Heart left ventricle (tissue), 16 donors: ENCODE measurements at regions not wholly inside any gene's neighbourhood (a gene's known extent, or its start where the extent isn't known, plus 50 kb on each side); places are given as distances from the start of the nearest gene placed in this dataset.

ENCODE experiments used
- ATAC-seq, 4 donors: fragments of 200-7000 bp; cut with Tn5 transposase; one replicate each; pipeline ENCODE4 v1.9.1; 2020 to 2022; ENCODE audit warnings: moderate library complexity in 4 of 4, mild to moderate bottlenecking in 3 of 4, moderate number of reproducible peaks in 1 of 4
- DNase-seq, 5 donors: peaks; one replicate each; pipeline ENCODE4 v3.0.0-alpha.2; 2020
- H3K27ac ChIP-seq, 12 donors: fragments of 200-600 bp; sonication (generic) in 4 of 12; one replicate each; pipeline versions ENCODE4 v1.5.0 to v1.8.0; 2016 to 2022; ENCODE audit warnings: mild to moderate bottlenecking in 2 of 12
- H3K27me3 ChIP-seq, 9 donors: fragments of 200-600 bp; sonication (generic) in 2 of 9; one replicate each; pipeline versions ENCODE4 v1.5.1 to v1.8.0; 2016 to 2022; ENCODE audit warnings: mild to moderate bottlenecking in 3 of 9
- H3K36me3 ChIP-seq, 9 donors: fragments of 200-600 bp; sonication (generic) in 2 of 9; one replicate each; pipeline versions ENCODE4 v1.5.0 to v1.8.0; 2018 to 2022; ENCODE audit warnings: mild to moderate bottlenecking in 2 of 9
- H3K4me1 ChIP-seq, 12 donors: fragments of 200-600 bp; sonication (generic) in 4 of 12; one replicate each; pipeline versions ENCODE4 v1.5.0 to v1.8.0; 2016 to 2022; ENCODE audit warnings: mild to moderate bottlenecking in 3 of 12
- H3K4me3 ChIP-seq, 12 donors: fragments of 200-600 bp; sonication (generic) in 4 of 12; one replicate each; pipeline versions ENCODE4 v1.5.0 to v1.8.0; 2017 to 2022; ENCODE audit warnings: mild to moderate bottlenecking in 9 of 12, moderate library complexity in 4 of 12
- H3K9me3 ChIP-seq, 12 donors: fragments of 200-600 bp; sonication (generic) in 4 of 12; one replicate each; pipeline versions ENCODE4 v1.5.0 to v1.8.0; 2016 to 2022; ENCODE audit warnings: mild to moderate bottlenecking in 1 of 12
- POLR2A ChIP-seq, 2 donors: fragments of 450-650 bp; IDR thresholded peaks; one replicate each; pipeline ENCODE4 v1.6.1; 2017; ENCODE audit warnings: antibody characterized with exemption in 2 of 2, mild to moderate bottlenecking in 2 of 2, moderate library complexity in 2 of 2
- WGBS, 4 donors: extraction: QIAGEN DNeasy Blood & Tissue Kit in 2 of 4; methylation state at CpG; one replicate each; pipeline versions ENCODE4 v1.1.5 to v1.1.7; 2013 to 2018; 5-methylcytosine and 5-hydroxymethylcytosine counted together
- intact Hi-C, 10 donors: fragments of 100-400 bp; cut with DNase I; formaldehyde crosslinking; loops; one replicate each; pipeline versions ENCODE4 v1.11.1 to v1.14.2; 2022
- TF ChIP-seq, protein P1 (sequence below), 12 donors: fragments of 200-600 bp; sonication (generic) in 4 of 12; IDR thresholded peaks; one replicate each; pipeline versions ENCODE4 v1.5.0 to v1.8.0; 2018 to 2022; ENCODE audit warnings: antibody characterized with exemption in 12 of 12, mild to moderate bottlenecking in 5 of 12
- donor health status: ischemic (EF 13 %, LVEDD 7.1; RV severe dilation, severe dysfunction).
- donor health status: healthy with polysubstance abuse.
- donor health status: DM: no; HTN: yes; CAD: no.
- donor health status: DM: no; HTN: no; CAD: no.
- donor health status: ischemic (EF 25% LVEDD 6.9; RV normal size, moderate dysfunction).
- donor health status: ischemic (EF 25% LVEDD 5.7; RV mildly dilated, moderate dysfunction).
- donor health status: healthy.
- donor health status: DM: yes; HTN: yes; CAD: no.
- donor health status: ischemic (EF 35%, LVEDD 5.7; RV mildly dilated, moderate dysfunction).
- donor health status: nonischemic (EF 11% LVEDD 7.7; RV severe dilation, severe dysfunction).
- donor health status: DM: yes; HTN: yes; CAD: no.
- donor health status: PGD.
- donor health status: ischemic (EF 29% LVEDD 5.4; RV normal size, mild dysfunction).
- donor health status: nonischemic (EF 23%, LVEDD 6.1; RV moderate dilation, normal function).

DNA sequence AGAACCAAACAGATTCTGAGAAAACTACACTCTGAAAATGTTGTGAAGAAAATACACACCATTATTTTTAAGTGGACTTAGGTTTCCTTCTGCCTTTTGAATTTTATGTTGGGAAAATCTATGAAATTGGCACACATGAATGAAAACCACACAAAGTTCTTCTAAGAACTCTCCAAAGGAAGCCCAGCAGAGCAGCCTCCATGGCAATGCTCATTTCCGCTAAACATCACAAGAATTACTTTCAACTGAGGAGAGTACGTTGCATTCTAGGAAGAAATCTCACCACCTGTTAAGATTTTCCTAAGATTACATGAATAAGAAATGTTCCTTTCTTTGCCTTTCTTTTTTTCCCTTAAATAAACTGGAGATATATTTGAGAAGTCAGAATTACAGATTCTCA lies 154.2 kb downstream of the BARHL2 start:
- DNase-seq: no peak
- Histone ChIP-seq H3K4me1 (peaks cover 0 to 7% (median 0%) of the 10 kb centered on the region in 12 donors), H3K9me3 (no peaks in the 10 kb centered on the region), H3K4me3 (no peak overlapping the region), H3K27me3 (peaks cover 0 to 3% (median 0%) of the 10 kb centered on the region in 9 donors), H3K36me3 (no peaks in the 10 kb centered on the region), H3K27ac (no peak overlapping the region)
- no peak for ATAC-seq
- 46 to 60% (median 47%) methylated on average over 2 of the region's 2 CpGs for WGBS, 4 donors
- intact Hi-C loops: no loop called here
- TF ChIP-seq POLR2A (IDR thresholded peaks at IDR 0.05): no peak
- TF ChIP-seq, protein P1, sequence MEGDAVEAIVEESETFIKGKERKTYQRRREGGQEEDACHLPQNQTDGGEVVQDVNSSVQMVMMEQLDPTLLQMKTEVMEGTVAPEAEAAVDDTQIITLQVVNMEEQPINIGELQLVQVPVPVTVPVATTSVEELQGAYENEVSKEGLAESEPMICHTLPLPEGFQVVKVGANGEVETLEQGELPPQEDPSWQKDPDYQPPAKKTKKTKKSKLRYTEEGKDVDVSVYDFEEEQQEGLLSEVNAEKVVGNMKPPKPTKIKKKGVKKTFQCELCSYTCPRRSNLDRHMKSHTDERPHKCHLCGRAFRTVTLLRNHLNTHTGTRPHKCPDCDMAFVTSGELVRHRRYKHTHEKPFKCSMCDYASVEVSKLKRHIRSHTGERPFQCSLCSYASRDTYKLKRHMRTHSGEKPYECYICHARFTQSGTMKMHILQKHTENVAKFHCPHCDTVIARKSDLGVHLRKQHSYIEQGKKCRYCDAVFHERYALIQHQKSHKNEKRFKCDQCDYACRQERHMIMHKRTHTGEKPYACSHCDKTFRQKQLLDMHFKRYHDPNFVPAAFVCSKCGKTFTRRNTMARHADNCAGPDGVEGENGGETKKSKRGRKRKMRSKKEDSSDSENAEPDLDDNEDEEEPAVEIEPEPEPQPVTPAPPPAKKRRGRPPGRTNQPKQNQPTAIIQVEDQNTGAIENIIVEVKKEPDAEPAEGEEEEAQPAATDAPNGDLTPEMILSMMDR (IDR thresholded peaks at IDR 0.05): no peak

- no peak for ATAC-seq
- Histone ChIP-seq H3K9me3 (no peaks in the 10 kb centered on the region), H3K27me3 (peaks cover 0 to 3% (median 0%) of the 10 kb centered on the region in 9 donors), H3K4me3 (no peak overlapping the region), H3K27ac (no peak overlapping the region), H3K4me1 (peaks cover 0 to 7% (median 0%) of the 10 kb centered on the region in 12 donors), H3K36me3 (no peaks in the 10 kb centered on the region)
- DNase-seq: no peak
- WGBS, 4 donors: 33 to 57% (median 39%) methylated on average over 3 of the region's 3 CpGs
- intact Hi-C loops: no loop called here
- TF ChIP-seq POLR2A (IDR thresholded peaks at IDR 0.05): no peak
- TF ChIP-seq, protein P1 (IDR thresholded peaks at IDR 0.05): no peak
Observed at GRCh38 chr1:90561911-90562310, 155.2 kb downstream of the BARHL2 start.

DNA sequence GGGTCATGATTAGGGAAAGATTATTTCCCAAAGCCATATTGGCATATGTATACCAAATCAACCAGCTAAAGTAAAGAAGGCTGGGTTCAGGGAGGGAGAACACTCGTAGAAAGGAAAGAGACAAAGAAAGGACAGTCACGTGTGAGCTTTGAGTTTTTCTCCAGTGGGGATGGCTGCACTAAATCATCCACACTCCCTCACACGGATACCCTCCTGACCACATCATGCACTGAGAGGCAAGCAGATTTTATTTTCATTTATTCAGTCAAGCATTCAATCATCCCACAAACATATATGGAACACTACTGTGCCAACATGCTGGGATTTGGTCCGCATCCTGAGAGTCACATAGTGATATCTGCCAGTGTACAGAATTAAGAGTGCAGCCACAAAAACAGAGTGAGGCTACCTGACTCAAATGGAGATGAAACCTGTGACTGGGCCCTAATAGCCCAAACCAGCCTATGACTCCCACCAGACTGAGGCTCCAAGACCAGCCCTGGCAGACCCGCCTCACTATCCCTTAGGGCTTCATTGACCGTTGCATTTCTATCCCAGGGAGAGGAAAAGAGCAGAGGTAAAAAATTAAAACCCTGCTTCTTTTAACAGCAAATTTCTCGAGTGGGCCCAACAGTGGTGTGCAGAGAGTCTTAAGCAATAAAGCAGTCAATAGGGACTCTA lies 155.9 kb downstream of the BARHL2 start:
- Histone ChIP-seq H3K9me3 (no peaks in the 10 kb centered on the region), H3K27ac (no peak overlapping the region), H3K4me3 (no peak overlapping the region), H3K4me1 (peaks cover 0 to 7% (median 0%) of the 10 kb centered on the region in 12 donors), H3K36me3 (no peaks in the 10 kb centered on the region), H3K27me3 (peaks cover 0 to 3% (median 0%) of the 10 kb centered on the region in 9 donors)
- ATAC-seq (no peak), DNase-seq (no peak)
- intact Hi-C loops: no loop called here
- 46 to 63% (median 56%) methylated on average over 7 of the region's 7 CpGs for WGBS, 4 donors
- TF ChIP-seq, protein P1 (IDR thresholded peaks at IDR 0.05): no peak
- no peak for TF ChIP-seq POLR2A (IDR thresholded peaks at IDR 0.05)

- H3K27ac ChIP-seq: no peak overlapping the region
- DNase-seq: no peak
- intact Hi-C loops: no loop called here
Observed at GRCh38 chr1:90558754-90559378, 158.2 kb downstream of the BARHL2 start.

More at GRCh38 chr1:90558754-90559378, 158.2 kb downstream of the BARHL2 start:
- WGBS, 4 donors: 80 to 82% (median 81%) methylated on average over 6 of the region's 6 CpGs
- no peak for TF ChIP-seq POLR2A (IDR thresholded peaks at IDR 0.05)
- TF ChIP-seq, protein P1 (IDR thresholded peaks at IDR 0.05): no peak
- Histone ChIP-seq H3K4me3 (no peak overlapping the region), H3K9me3 (no peaks in the 10 kb centered on the region), H3K4me1 (peaks cover 0 to 2% (median 0%) of the 10 kb centered on the region in 12 donors), H3K36me3 (no peaks in the 10 kb centered on the region), H3K27me3 (peaks cover 0 to 3% (median 0%) of the 10 kb centered on the region in 9 donors)
- no peak for ATAC-seq
